ENCODE measurements at regions not wholly inside any gene's neighbourhood (a gene's known extent, or its start where the extent isn't known, plus 50 kb on each side); places are given as distances from the start of the nearest gene placed in this dataset.
"Not testable (repeated sequence)": the region's sequence is repeated elsewhere in the genome, so short reads cannot be mapped to it uniquely, and the experiment has no call there.

- in situ Hi-C loops (cut with HindIII; ENCODE audit: low sequenced_read_pairs), result loop anchor here (5.0 kb wide), 1 partner anchor 79 kb away; no protein-coding TSS in a partner anchor
These were observed 71.0 kb downstream of the COQ2 start for GRCh38 chr4:83213640-83214039.

- in situ Hi-C loops (cut with HindIII; ENCODE audit: low sequenced_read_pairs), result loop anchor here (5.0 kb wide), 1 partner anchor 80 kb away; no protein-coding TSS in a partner anchor
These were observed 72.4 kb downstream of the COQ2 start for GRCh38 chr4:83212041-83212851.

- in situ Hi-C loops (cut with HindIII; ENCODE audit: low sequenced_read_pairs), result no loop called here
These were observed 75.2 kb downstream of the COQ2 start for GRCh38 chr4:83209419-83209818.

- in situ Hi-C loops (cut with HindIII; ENCODE audit: low sequenced_read_pairs), result no loop called here
These were observed 75.9 kb downstream of the COQ2 start for GRCh38 chr4:83208371-83209365.

- in situ Hi-C loops (cut with HindIII; ENCODE audit: low sequenced_read_pairs), result no loop called here
These were observed 77.0 kb downstream of the COQ2 start for GRCh38 chr4:83207497-83208101.

GRCh38 chr4:83205760-83206159 is 78.8 kb downstream of the COQ2 start:
- in situ Hi-C loops (cut with HindIII; ENCODE audit: low sequenced_read_pairs), result no loop called here

- in situ Hi-C loops (cut with HindIII; ENCODE audit: low sequenced_read_pairs), result no loop called here
These were observed 79.9 kb downstream of the COQ2 start for GRCh38 chr4:83204731-83205130.

- in situ Hi-C loops (cut with HindIII; ENCODE audit: low sequenced_read_pairs), result no loop called here
These were observed 82.8 kb downstream of the COQ2 start for GRCh38 chr4:83201761-83202160.

GRCh38 chr4:83197555-83198235 is 83.2 kb upstream of the PLAC8 start:
- in situ Hi-C loops (cut with HindIII; ENCODE audit: low sequenced_read_pairs), result no loop called here

- in situ Hi-C loops (cut with HindIII; ENCODE audit: low sequenced_read_pairs), result no loop called here
These were observed 82.4 kb upstream of the PLAC8 start for GRCh38 chr4:83196921-83197320.

GRCh38 chr4:83195269-83195668 is 80.7 kb upstream of the PLAC8 start:
- in situ Hi-C loops (cut with HindIII; ENCODE audit: low sequenced_read_pairs), result no loop called here

- in situ Hi-C loops (cut with HindIII; ENCODE audit: low sequenced_read_pairs), result not testable (repeated sequence)
These were observed 80.1 kb upstream of the PLAC8 start for GRCh38 chr4:83194588-83194987.

- in situ Hi-C loops (cut with HindIII; ENCODE audit: low sequenced_read_pairs), result no loop called here
These were observed 78.1 kb upstream of the PLAC8 start for GRCh38 chr4:83192634-83193033.

- in situ Hi-C loops (cut with HindIII; ENCODE audit: low sequenced_read_pairs), result no loop called here
These were observed 76.5 kb upstream of the PLAC8 start for GRCh38 chr4:83191026-83191425.

- in situ Hi-C loops (cut with HindIII; ENCODE audit: low sequenced_read_pairs), result no loop called here
These were observed 75.2 kb upstream of the PLAC8 start for GRCh38 chr4:83189631-83190136.

- in situ Hi-C loops (cut with HindIII; ENCODE audit: low sequenced_read_pairs), result no loop called here
These were observed 66.0 kb upstream of the PLAC8 start for GRCh38 chr4:83180431-83180968.

GRCh38 chr4:83179205-83179604 is 64.7 kb upstream of the PLAC8 start:
- in situ Hi-C loops (cut with HindIII; ENCODE audit: low sequenced_read_pairs), result no loop called here

- in situ Hi-C loops (cut with HindIII; ENCODE audit: low sequenced_read_pairs), result no loop called here
These were observed 63.5 kb upstream of the PLAC8 start for GRCh38 chr4:83178029-83178428.

- in situ Hi-C loops (cut with HindIII; ENCODE audit: low sequenced_read_pairs), result no loop called here
These were observed 62.7 kb upstream of the PLAC8 start for GRCh38 chr4:83177182-83177581.

- in situ Hi-C loops (cut with HindIII; ENCODE audit: low sequenced_read_pairs), result no loop called here
These were observed 60.4 kb upstream of the PLAC8 start for GRCh38 chr4:83174844-83175414.
